Astrocyte (in vitro differentiated cells and primary cell): ENCODE measurements at regions not wholly inside any gene's neighbourhood (a gene's known extent, or its start where the extent isn't known, plus 50 kb on each side); places are given as distances from the start of the nearest gene placed in this dataset.

Source experiments
- DNase-seq: peaks from one replicate; pipeline ENCODE4 v3.0.0-alpha.2; 2010; ENCODE audit warnings: low read depth
- FAIRE-seq: peaks from 2 replicates; lab custom pipeline; 2011; peaks lifted over from hg19 to GRCh38; lab: Jason Lieb, UNC
- H2AFZ ChIP-seq: 2 replicates; pipeline ENCODE4 v1.6.0; 2012; ENCODE audit warnings: low read depth, low read length, inconsistent platforms
- H3K27ac ChIP-seq: 2 replicates; pipeline ENCODE4 v1.5.1; 2011; ENCODE audit warnings: low read depth, low read length, inconsistent platforms
- H3K27me3 ChIP-seq: 2 replicates; pipeline ENCODE4 v1.6.0; 2011; ENCODE audit warnings: low read length, inconsistent platforms; ENCODE audit not compliant: insufficient read depth
- H3K36me3 ChIP-seq: 2 replicates; pipeline ENCODE4 v1.5.1; 2011; ENCODE audit warnings: low read length, inconsistent platforms; ENCODE audit not compliant: insufficient read depth
- H3K4me1 ChIP-seq: 2 replicates; pipeline ENCODE4 v1.5.1; 2011; ENCODE audit warnings: low read length, inconsistent platforms; ENCODE audit not compliant: insufficient read depth
- H3K4me2 ChIP-seq: 2 replicates; pipeline ENCODE4 v1.6.0; 2012; ENCODE audit warnings: low read length, inconsistent platforms
- H3K4me3 ChIP-seq: 2 replicates; pipeline ENCODE4 v1.5.1; 2011; ENCODE audit warnings: low read depth, mild to moderate bottlenecking, low read length, inconsistent platforms; ENCODE audit not compliant: insufficient read depth
- H3K79me2 ChIP-seq: 2 replicates; pipeline ENCODE4 v1.6.0; 2012; ENCODE audit warnings: mild to moderate bottlenecking, low read length, inconsistent platforms; ENCODE audit not compliant: insufficient read depth
- H3K9ac ChIP-seq: 2 replicates; pipeline ENCODE4 v1.6.0; 2012; ENCODE audit warnings: mild to moderate bottlenecking, low read length, inconsistent platforms
- H3K9me3 ChIP-seq: 2 replicates; pipeline ENCODE4 v1.5.1; 2012; ENCODE audit warnings: low read depth, mild to moderate bottlenecking, low read length, inconsistent platforms; ENCODE audit not compliant: insufficient read depth
- H4K20me1 ChIP-seq: 2 replicates; pipeline ENCODE4 v1.6.0; 2012; ENCODE audit warnings: low read length, inconsistent platforms; ENCODE audit not compliant: insufficient read depth
- H3K27ac Mint-ChIP-seq: one replicate; pipeline ENCODE4 v1.8.0; 2021; ENCODE audit warnings: mild to moderate bottlenecking, mixed read lengths; ENCODE audit not compliant: unreplicated experiment
- H3K27me3 Mint-ChIP-seq: one replicate; pipeline ENCODE4 v1.8.0; 2021; ENCODE audit warnings: low read depth, mixed read lengths; ENCODE audit not compliant: unreplicated experiment
- H3K36me3 Mint-ChIP-seq: one replicate; pipeline ENCODE4 v1.8.0; 2021; ENCODE audit warnings: low read depth, mixed read lengths; ENCODE audit not compliant: unreplicated experiment
- H3K4me1 Mint-ChIP-seq: one replicate; pipeline ENCODE4 v1.8.0; 2021; ENCODE audit warnings: low read depth, mixed read lengths; ENCODE audit not compliant: unreplicated experiment
- H3K4me3 Mint-ChIP-seq: one replicate; pipeline ENCODE4 v1.8.0; 2021; ENCODE audit warnings: mild to moderate bottlenecking, moderate library complexity, mixed read lengths; ENCODE audit not compliant: unreplicated experiment
- H3K9me3 Mint-ChIP-seq: one replicate; pipeline ENCODE4 v1.8.0; 2021; ENCODE audit warnings: mild to moderate bottlenecking, mixed read lengths; ENCODE audit not compliant: unreplicated experiment
- EZH2 ChIP-seq: IDR thresholded peaks from 2 replicates; pipeline ENCODE4 v1.6.1; 2012; ENCODE audit warnings: mild to moderate bottlenecking, low read length, inconsistent platforms; ENCODE audit not compliant: insufficient read depth
- TF ChIP-seq, protein P1 (sequence below): IDR thresholded peaks from 2 replicates; pipeline ENCODE4 v1.5.1; 2011; ENCODE audit warnings: low read depth, mild to moderate bottlenecking, inconsistent platforms, low read length, moderate library complexity; ENCODE audit not compliant: insufficient read depth

DNA sequence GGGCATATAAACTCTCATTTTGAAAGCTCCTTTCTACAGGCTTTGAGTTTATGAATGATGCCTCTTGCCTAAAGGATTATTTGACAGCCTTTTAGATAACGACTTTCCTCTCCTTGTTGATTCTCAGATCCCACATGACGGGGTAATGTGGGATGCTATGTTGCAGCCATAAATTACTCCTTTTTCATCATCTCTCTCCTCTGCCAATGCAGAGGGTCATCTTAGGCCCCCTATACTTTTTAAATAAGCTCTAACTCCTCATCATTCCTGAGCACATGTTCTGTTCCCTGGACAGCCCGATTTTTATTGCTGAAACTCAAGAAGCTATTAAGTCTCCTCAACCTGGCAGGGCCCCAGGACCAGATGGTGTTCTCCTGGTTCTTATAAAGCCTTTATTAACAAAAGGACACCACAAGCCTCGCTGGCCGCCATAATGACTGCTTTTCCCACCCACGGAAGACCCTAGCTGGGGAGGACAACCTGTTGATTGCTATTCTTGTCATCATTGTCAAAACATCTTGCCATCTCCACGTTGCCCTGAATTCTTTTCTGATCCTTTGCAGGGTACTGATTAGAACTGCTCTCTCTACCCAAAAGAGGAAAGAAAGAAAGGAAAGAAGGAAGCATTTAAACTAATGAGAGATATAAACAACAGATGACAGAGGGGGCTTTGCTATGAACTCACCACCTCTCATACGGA, 150.7 kb downstream of the DHX15 start:
- no peak overlapping the region for H3K27ac ChIP-seq
- H3K4me3 ChIP-seq: no peak overlapping the region
- H3K79me2 ChIP-seq: no peaks in the 10 kb centered on the region
- no peak overlapping the region for H3K4me2 ChIP-seq
- FAIRE-seq: no peak
- no peaks in the 10 kb centered on the region for H3K9me3 ChIP-seq
- no peak for DNase-seq
- no peaks in the 10 kb centered on the region for H3K36me3 ChIP-seq
- H3K27me3 ChIP-seq: peaks cover 4% of the 10 kb centered on the region
- Mint-ChIP-seq H3K9me3 (no peaks in the 10 kb centered on the region), H3K4me3 (no peak overlapping the region), H3K36me3 (no peaks in the 10 kb centered on the region), H3K27me3 (peaks cover 16% of the 10 kb centered on the region), H3K27ac (no peak overlapping the region), H3K4me1 (no peaks in the 10 kb centered on the region)
- no peak for TF ChIP-seq EZH2
- TF ChIP-seq, protein P1, sequence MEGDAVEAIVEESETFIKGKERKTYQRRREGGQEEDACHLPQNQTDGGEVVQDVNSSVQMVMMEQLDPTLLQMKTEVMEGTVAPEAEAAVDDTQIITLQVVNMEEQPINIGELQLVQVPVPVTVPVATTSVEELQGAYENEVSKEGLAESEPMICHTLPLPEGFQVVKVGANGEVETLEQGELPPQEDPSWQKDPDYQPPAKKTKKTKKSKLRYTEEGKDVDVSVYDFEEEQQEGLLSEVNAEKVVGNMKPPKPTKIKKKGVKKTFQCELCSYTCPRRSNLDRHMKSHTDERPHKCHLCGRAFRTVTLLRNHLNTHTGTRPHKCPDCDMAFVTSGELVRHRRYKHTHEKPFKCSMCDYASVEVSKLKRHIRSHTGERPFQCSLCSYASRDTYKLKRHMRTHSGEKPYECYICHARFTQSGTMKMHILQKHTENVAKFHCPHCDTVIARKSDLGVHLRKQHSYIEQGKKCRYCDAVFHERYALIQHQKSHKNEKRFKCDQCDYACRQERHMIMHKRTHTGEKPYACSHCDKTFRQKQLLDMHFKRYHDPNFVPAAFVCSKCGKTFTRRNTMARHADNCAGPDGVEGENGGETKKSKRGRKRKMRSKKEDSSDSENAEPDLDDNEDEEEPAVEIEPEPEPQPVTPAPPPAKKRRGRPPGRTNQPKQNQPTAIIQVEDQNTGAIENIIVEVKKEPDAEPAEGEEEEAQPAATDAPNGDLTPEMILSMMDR: no peak
- no peaks in the 10 kb centered on the region for H3K4me1 ChIP-seq
- H3K9ac ChIP-seq: no peak overlapping the region
- H2AFZ ChIP-seq: no peak overlapping the region
- no peaks in the 10 kb centered on the region for H4K20me1 ChIP-seq

DNA sequence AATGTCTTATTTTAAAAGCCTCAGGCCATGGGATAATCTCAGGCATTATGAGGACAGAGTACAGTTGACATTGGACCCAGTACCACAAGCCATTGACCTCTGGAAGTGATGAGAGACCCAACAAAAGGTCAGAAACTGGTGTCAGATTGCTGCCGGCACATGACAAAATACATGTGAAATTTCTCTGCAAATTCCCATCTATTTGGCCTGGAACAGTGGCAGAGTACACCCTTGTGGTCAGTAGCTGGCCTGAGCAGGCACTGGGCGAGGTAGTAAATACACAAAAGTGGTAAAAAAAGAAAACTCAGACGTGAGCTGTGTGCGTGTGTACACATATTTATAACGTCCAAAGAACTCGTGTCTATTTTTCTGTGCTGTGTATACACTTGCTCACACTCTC, 155.5 kb downstream of the DHX15 start:
- no peaks in the 10 kb centered on the region for H3K36me3 Mint-ChIP-seq
- H3K79me2 ChIP-seq: no peaks in the 10 kb centered on the region
- H3K27ac Mint-ChIP-seq: no peak overlapping the region
- peaks cover 4% of the 10 kb centered on the region for H3K27me3 ChIP-seq
- H3K9me3 ChIP-seq: no peaks in the 10 kb centered on the region
- H3K4me3 Mint-ChIP-seq: no peak overlapping the region
- H3K4me2 ChIP-seq: no peak overlapping the region
- H3K4me1 Mint-ChIP-seq: no peaks in the 10 kb centered on the region
- no peak for TF ChIP-seq EZH2
- TF ChIP-seq, protein P1: no peak
- H2AFZ ChIP-seq: no peak overlapping the region
- H3K27me3 Mint-ChIP-seq: peaks cover 9% of the 10 kb centered on the region
- H3K4me3 ChIP-seq: no peak overlapping the region
- H3K36me3 ChIP-seq: no peaks in the 10 kb centered on the region
- no peak for DNase-seq
- no peaks in the 10 kb centered on the region for H4K20me1 ChIP-seq
- no peak overlapping the region for H3K27ac ChIP-seq
- no peak overlapping the region for H3K9ac ChIP-seq
- no peak for FAIRE-seq
- H3K9me3 Mint-ChIP-seq: no peaks in the 10 kb centered on the region
- no peaks in the 10 kb centered on the region for H3K4me1 ChIP-seq

DNA sequence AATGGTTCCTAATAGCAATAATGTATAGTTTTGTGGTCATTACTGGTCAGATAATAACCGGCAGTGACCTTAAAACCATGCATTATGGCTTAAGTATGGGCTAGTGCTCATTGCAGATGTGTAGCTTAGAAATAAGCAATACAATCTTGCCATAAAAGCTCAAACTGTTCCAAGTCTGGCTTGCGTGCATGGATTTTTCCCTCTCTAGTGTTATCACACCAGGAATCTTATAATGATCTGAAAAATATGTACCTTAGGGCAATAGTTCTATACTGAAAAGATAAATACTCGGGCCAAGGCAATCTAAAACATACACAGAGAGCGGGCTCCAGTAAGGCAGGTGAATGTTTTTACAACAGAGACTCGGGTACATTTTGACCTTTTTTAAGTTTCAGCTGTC, 157.8 kb downstream of the DHX15 start:
- H3K27ac ChIP-seq: no peak overlapping the region
- H3K9ac ChIP-seq: no peak overlapping the region
- Mint-ChIP-seq H3K4me1 (no peaks in the 10 kb centered on the region), H3K27me3 (no peaks in the 10 kb centered on the region), H3K27ac (no peak overlapping the region), H3K9me3 (no peaks in the 10 kb centered on the region), H3K36me3 (no peaks in the 10 kb centered on the region), H3K4me3 (no peak overlapping the region)
- no peak overlapping the region for H3K4me3 ChIP-seq
- H3K79me2 ChIP-seq: no peaks in the 10 kb centered on the region
- DNase-seq (no peak), FAIRE-seq (no peak)
- H3K4me1 ChIP-seq: no peaks in the 10 kb centered on the region
- TF ChIP-seq, protein P1: no peak
- no peak for TF ChIP-seq EZH2
- H3K27me3 ChIP-seq: no peaks in the 10 kb centered on the region
- H3K36me3 ChIP-seq: no peaks in the 10 kb centered on the region
- no peaks in the 10 kb centered on the region for H4K20me1 ChIP-seq
- no peak overlapping the region for H3K4me2 ChIP-seq
- no peak overlapping the region for H2AFZ ChIP-seq
- H3K9me3 ChIP-seq: no peaks in the 10 kb centered on the region
